ENCODE measurements at regions not wholly inside any gene's neighbourhood (a gene's known extent, or its start where the extent isn't known, plus 50 kb on each side); places are given as distances from the start of the nearest gene placed in this dataset.

DNA sequence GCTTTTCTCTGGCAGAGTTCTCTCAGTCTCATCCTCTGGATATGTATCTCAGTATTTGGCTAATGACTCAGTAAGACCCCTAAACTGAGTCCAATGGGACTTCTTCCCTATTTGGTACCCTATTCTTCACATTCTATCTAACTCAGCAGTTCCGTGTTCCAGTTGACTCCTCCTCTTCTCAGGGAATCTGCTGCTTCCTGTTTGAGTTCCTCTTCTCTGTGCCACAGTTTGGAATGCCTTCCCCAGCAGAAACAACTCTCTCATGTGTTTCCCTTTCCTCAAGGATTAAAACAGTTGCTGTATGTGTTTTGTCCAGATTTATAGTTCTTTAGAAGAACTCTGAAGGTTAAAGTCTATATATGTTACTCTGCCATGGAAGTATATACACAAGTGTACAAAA lies 344.0 kb upstream of the RARB start:
- in situ Hi-C loops (cut with MboI) = no loop called here
- Histone ChIP-seq H3K79me2 (ENCODE audit: control insufficient read depth, insufficient read depth, low read length) (no peaks in the 10 kb centered on the region), H2AFZ (ENCODE audit: control insufficient read depth, low read depth, low read length) (no peak overlapping the region), H3K4me1 (ENCODE audit: control insufficient read depth, insufficient read depth, low read length) (no peaks in the 10 kb centered on the region), H3K9me3 (replicated peaks; ENCODE audit: control insufficient read depth, insufficient read depth, low read length) (no peaks in the 10 kb centered on the region), H3K27ac (ENCODE audit: control insufficient read depth, insufficient read depth) (no peak overlapping the region), H4K20me1 (ENCODE audit: control insufficient read depth, insufficient read depth) (no peaks in the 10 kb centered on the region), H3K27me3 (replicated peaks in 1 of 2; ENCODE audit: control insufficient read depth in 2 of 2, insufficient read depth in 2 of 2, low read length in 1 of 2) (no peaks in the 10 kb centered on the region), H3K36me3 (ENCODE audit: control insufficient read depth in 2 of 2, insufficient read depth in 2 of 2, low read length in 1 of 2) (no peaks in the 10 kb centered on the region), H3K9ac (ENCODE audit: control insufficient read depth, insufficient read depth, low read length) (no peak overlapping the region), H3K4me3 (no peak overlapping the region), H3K4me2 (ENCODE audit: control insufficient read depth, insufficient read depth) (no peak overlapping the region)
- WGBS (ENCODE audit: insufficient coverage, insufficient replicate concordance, low lambda C conversion rate, missing lambda C conversion rate) = 0% methylated on average over 1 of the region's 1 CpG
- POLR2A ChIA-PET = no interaction called here
- TF ChIP-seq, protein P1, sequence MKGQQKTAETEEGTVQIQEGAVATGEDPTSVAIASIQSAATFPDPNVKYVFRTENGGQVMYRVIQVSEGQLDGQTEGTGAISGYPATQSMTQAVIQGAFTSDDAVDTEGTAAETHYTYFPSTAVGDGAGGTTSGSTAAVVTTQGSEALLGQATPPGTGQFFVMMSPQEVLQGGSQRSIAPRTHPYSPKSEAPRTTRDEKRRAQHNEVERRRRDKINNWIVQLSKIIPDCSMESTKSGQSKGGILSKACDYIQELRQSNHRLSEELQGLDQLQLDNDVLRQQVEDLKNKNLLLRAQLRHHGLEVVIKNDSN (IDR thresholded peaks at IDR 0.05; ENCODE audit: borderline replicate concordance, extremely low read length, insufficient read depth, low read depth, low read length) = no peak
- TF ChIP-seq CHD2 (IDR thresholded peaks at IDR 0.05; ENCODE audit: borderline replicate concordance, low read depth, low read length) = no peak
- no peak for TF ChIP-seq RCOR1 (conservative IDR thresholded peaks at IDR 0.05; ENCODE audit: low read depth, low read length)
- TF ChIP-seq HCFC1 (IDR thresholded peaks at IDR 0.05; ENCODE audit: low read length) = no peak
- no peak for TF ChIP-seq MXI1 (IDR thresholded peaks at IDR 0.05; ENCODE audit: low read depth, low read length)
- TF ChIP-seq SMARCA5 (IDR thresholded peaks at IDR 0.05) = no peak
- TF ChIP-seq, protein P2, sequence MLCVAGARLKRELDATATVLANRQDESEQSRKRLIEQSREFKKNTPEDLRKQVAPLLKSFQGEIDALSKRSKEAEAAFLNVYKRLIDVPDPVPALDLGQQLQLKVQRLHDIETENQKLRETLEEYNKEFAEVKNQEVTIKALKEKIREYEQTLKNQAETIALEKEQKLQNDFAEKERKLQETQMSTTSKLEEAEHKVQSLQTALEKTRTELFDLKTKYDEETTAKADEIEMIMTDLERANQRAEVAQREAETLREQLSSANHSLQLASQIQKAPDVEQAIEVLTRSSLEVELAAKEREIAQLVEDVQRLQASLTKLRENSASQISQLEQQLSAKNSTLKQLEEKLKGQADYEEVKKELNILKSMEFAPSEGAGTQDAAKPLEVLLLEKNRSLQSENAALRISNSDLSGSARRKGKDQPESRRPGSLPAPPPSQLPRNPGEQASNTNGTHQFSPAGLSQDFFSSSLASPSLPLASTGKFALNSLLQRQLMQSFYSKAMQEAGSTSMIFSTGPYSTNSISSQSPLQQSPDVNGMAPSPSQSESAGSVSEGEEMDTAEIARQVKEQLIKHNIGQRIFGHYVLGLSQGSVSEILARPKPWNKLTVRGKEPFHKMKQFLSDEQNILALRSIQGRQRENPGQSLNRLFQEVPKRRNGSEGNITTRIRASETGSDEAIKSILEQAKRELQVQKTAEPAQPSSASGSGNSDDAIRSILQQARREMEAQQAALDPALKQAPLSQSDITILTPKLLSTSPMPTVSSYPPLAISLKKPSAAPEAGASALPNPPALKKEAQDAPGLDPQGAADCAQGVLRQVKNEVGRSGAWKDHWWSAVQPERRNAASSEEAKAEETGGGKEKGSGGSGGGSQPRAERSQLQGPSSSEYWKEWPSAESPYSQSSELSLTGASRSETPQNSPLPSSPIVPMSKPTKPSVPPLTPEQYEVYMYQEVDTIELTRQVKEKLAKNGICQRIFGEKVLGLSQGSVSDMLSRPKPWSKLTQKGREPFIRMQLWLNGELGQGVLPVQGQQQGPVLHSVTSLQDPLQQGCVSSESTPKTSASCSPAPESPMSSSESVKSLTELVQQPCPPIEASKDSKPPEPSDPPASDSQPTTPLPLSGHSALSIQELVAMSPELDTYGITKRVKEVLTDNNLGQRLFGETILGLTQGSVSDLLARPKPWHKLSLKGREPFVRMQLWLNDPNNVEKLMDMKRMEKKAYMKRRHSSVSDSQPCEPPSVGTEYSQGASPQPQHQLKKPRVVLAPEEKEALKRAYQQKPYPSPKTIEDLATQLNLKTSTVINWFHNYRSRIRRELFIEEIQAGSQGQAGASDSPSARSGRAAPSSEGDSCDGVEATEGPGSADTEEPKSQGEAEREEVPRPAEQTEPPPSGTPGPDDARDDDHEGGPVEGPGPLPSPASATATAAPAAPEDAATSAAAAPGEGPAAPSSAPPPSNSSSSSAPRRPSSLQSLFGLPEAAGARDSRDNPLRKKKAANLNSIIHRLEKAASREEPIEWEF (IDR thresholded peaks at IDR 0.05; ENCODE audit: insufficient replicate concordance, low read depth, low read length) = no peak
- no peak for TF ChIP-seq KLF5 (IDR thresholded peaks at IDR 0.05; ENCODE audit: partially characterized antibody)
- no peak for TF ChIP-seq EP300 (IDR thresholded peaks at IDR 0.05; ENCODE audit: borderline replicate concordance in 1 of 2, control insufficient read depth in 1 of 2, low read depth in 2 of 2, low read length in 2 of 2)
- no peak for TF ChIP-seq SP1 (IDR thresholded peaks at IDR 0.05; ENCODE audit: low read depth, low read length)
- TF ChIP-seq BCL11A (IDR thresholded peaks at IDR 0.05; ENCODE audit: low read depth, low read length) = no peak
- intact Hi-C loops (cut with micrococcal nuclease; ENCODE audit: unreplicated experiment) = no loop called here
- no TSS peak for BruUV-seq (replicated peaks)
- SMC1A ChIA-PET (ENCODE audit: uncharacterized antibody, unreplicated experiment) = no interaction called here
- RAD21 ChIA-PET (ENCODE audit: unreplicated experiment) = no interaction called here
- no peak for FAIRE-seq
- DNase-seq (ENCODE audit: low read depth, low spot score) = no peak
- no peak for ATAC-seq
- CTCF ChIA-PET = interaction anchor here (1.5 kb wide), 1 partner anchor 9 kb away, joined by 3 read pairs; no protein-coding TSS in a partner anchor

Data from GM12878 (cell line).